ENCODE measurements at regions not wholly inside any gene's neighbourhood (a gene's known extent, or its start where the extent isn't known, plus 50 kb on each side); places are given as distances from the start of the nearest gene placed in this dataset.
"Not testable (repeated sequence)": the region's sequence is repeated elsewhere in the genome, so short reads cannot be mapped to it uniquely, and the experiment has no call there.

GRCh38 chr2:36290306-36290856 lies 65.2 kb upstream of the CRIM1 start:
- Mint-ChIP-seq H3K9me3 (ENCODE audit: low read depth) (no peaks in the 10 kb centered on the region), H3K4me3 (ENCODE audit: unreplicated experiment) (no peak overlapping the region), H3K27me3 (ENCODE audit: low read depth) (peaks cover 5% of the 10 kb centered on the region), H3K4me1 (ENCODE audit: low read depth) (no peaks in the 10 kb centered on the region), H3K36me3 (ENCODE audit: low read depth) (no peaks in the 10 kb centered on the region), H3K27ac (ENCODE audit: unreplicated experiment) (no peak overlapping the region)
- TF ChIP-seq, protein P1, sequence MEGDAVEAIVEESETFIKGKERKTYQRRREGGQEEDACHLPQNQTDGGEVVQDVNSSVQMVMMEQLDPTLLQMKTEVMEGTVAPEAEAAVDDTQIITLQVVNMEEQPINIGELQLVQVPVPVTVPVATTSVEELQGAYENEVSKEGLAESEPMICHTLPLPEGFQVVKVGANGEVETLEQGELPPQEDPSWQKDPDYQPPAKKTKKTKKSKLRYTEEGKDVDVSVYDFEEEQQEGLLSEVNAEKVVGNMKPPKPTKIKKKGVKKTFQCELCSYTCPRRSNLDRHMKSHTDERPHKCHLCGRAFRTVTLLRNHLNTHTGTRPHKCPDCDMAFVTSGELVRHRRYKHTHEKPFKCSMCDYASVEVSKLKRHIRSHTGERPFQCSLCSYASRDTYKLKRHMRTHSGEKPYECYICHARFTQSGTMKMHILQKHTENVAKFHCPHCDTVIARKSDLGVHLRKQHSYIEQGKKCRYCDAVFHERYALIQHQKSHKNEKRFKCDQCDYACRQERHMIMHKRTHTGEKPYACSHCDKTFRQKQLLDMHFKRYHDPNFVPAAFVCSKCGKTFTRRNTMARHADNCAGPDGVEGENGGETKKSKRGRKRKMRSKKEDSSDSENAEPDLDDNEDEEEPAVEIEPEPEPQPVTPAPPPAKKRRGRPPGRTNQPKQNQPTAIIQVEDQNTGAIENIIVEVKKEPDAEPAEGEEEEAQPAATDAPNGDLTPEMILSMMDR (IDR thresholded peaks at IDR 0.05): no peak
- DNase-seq (ENCODE audit: low spot score): no peak

DNA sequence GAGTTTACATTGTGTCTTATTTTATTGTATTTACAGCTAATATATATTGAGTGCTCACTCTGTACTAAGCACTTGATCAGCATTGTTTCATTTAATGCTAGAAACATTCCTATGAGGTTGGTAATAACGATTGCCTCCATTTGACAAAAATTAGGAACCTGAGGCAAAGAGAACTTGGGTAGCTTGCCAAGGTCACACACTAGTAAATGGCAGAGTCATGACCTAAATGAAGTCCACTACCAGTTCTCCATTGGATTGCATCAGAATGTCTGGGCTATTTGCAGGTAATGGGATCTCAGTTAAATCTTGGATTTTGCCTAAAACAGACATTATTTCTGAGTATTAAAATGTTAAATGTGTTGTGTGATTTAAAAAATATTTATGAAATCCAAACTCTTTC lies 65.8 kb upstream of the CRIM1 start:
- Mint-ChIP-seq H3K27me3 (ENCODE audit: low read depth) (peaks cover 8% of the 10 kb centered on the region), H3K4me1 (ENCODE audit: low read depth) (no peaks in the 10 kb centered on the region), H3K9me3 (ENCODE audit: low read depth) (no peaks in the 10 kb centered on the region), H3K36me3 (ENCODE audit: low read depth) (no peaks in the 10 kb centered on the region), H3K27ac (ENCODE audit: unreplicated experiment) (no peak overlapping the region), H3K4me3 (ENCODE audit: unreplicated experiment) (no peak overlapping the region)
- no peak for DNase-seq (ENCODE audit: low spot score)
- TF ChIP-seq, protein P1 (IDR thresholded peaks at IDR 0.05): no peak

DNA sequence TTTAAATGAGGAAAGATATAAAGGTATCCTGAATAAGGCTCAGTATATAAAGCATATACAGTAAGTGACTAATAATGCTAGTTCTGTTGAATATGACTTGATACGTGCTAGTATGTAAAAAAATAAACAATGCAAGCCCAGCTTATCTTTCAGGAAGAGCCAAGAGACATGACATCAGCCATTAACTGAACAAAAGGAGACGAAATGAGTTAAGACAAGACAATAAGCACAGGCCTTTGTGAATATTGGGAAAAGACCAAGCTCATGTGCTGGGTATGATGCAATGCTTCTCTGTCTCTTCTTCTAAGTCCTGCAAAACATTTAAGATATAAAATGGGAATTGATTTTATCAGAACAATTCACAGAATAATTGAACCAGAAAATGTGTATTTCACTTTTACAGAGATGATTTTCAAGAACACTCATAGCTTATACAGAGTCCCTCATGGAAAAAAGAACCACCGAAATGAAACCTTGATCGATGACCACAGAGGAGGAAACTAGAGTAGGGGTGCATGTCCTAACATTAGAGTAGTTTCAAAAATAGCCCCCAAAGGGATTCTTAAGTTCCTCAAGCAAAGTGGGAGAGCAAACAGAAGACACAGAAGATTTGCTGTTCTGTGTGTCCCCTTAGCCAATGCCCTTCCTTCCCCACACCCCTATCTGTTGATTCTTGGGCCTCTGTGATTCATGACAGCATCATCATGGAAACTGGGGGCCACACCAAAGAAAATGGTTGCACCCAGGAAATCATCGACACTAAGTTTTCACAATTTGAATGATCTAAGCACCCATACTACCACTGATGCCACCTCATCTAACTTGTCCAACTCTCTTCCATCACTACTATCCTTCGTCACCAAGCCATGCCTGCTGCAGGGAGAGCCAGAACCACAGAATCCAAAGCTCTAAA lies 68.0 kb upstream of the CRIM1 start:
- Mint-ChIP-seq H3K36me3 (ENCODE audit: low read depth) (no peaks in the 10 kb centered on the region), H3K27me3 (ENCODE audit: low read depth) (peaks cover 8% of the 10 kb centered on the region), H3K27ac (ENCODE audit: unreplicated experiment) (no peak overlapping the region), H3K4me3 (ENCODE audit: unreplicated experiment) (no peak overlapping the region), H3K4me1 (ENCODE audit: low read depth) (no peaks in the 10 kb centered on the region), H3K9me3 (ENCODE audit: low read depth) (no peaks in the 10 kb centered on the region)
- TF ChIP-seq, protein P1 (IDR thresholded peaks at IDR 0.05): no peak
- no peak for DNase-seq (ENCODE audit: low spot score)

- H3K36me3 Mint-ChIP-seq (ENCODE audit: low read depth): not testable (repeated sequence)
Measured at GRCh38 chr2:36279506-36279905, 76.1 kb upstream of the CRIM1 start.

DNA sequence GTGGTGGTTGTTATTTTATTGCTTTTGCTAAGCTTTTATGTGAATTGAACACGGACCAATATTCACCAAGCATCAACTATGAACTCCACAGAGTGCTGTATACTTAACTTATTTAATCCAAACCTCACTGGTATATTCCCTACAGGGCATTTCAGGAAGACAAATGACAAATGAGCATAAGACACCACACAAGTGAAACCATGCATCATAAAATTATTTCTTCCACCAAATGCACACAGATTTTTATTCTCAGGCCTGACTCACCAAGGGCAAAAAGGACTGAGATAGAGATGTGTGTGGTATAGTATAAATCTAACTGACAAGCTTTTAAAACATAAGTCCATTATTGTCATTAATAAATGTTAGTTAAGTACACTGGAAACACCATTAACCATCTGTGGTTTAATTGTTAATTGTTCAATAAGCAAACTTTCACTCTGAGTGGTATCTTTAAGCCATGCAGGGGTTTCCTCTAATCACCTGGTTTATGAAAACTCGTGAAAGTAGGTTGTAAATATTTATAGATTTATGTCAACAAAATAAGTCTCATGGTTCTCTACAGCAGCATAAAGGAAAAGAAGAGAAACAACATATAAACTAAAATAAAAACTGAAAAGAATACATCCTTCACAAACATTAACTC lies 77.6 kb upstream of the CRIM1 start:
- Mint-ChIP-seq H3K4me1 (ENCODE audit: low read depth) (no peaks in the 10 kb centered on the region), H3K4me3 (ENCODE audit: unreplicated experiment) (no peak overlapping the region), H3K27ac (ENCODE audit: unreplicated experiment) (no peak overlapping the region), H3K36me3 (ENCODE audit: low read depth) (peaks cover 4% of the 10 kb centered on the region), H3K27me3 (ENCODE audit: low read depth) (peaks cover 7% of the 10 kb centered on the region), H3K9me3 (ENCODE audit: low read depth) (peaks cover 24% of the 10 kb centered on the region)
- no peak for DNase-seq (ENCODE audit: low spot score)
- TF ChIP-seq, protein P1 (IDR thresholded peaks at IDR 0.05): no peak

More at GRCh38 chr2:36279506-36279905, 76.1 kb upstream of the CRIM1 start:
- not testable (repeated sequence) for H3K27me3 Mint-ChIP-seq (ENCODE audit: low read depth); H3K4me1 Mint-ChIP-seq (ENCODE audit: low read depth); H3K4me3 Mint-ChIP-seq (ENCODE audit: unreplicated experiment); H3K27ac Mint-ChIP-seq (ENCODE audit: unreplicated experiment); DNase-seq (ENCODE audit: low spot score)
- peaks cover 24% of the 10 kb centered on the region for H3K9me3 Mint-ChIP-seq (ENCODE audit: low read depth)
